A549 (cell line): ENCODE measurements at regions not wholly inside any gene's neighbourhood (a gene's known extent, or its start where the extent isn't known, plus 50 kb on each side); places are given as distances from the start of the nearest gene placed in this dataset.

Source experiments
- EHF ChIP-seq: fragments of 250-450 bp; sonication (Bioruptor Pico); IDR thresholded peaks from 2 replicates; pipeline ENCODE4 v1.5.0; 2020; ENCODE audit warnings: mild to moderate bottlenecking
- EHMT2 ChIP-seq: fragments of 200-600 bp; sonication (generic); IDR thresholded peaks from 2 replicates; pipeline ENCODE4 v1.6.1; 2016; ENCODE audit warnings: antibody characterized with exemption, low read depth, mild to moderate bottlenecking, moderate library complexity
- FOSB ChIP-seq: fragments of 250-450 bp; sonication (Bioruptor Pico); IDR thresholded peaks from 2 replicates; pipeline ENCODE4 v1.5.0; 2020; ENCODE audit warnings: mild to moderate bottlenecking, moderate library complexity
- PBX3 ChIP-seq: IDR thresholded peaks from 2 replicates; pipeline ENCODE4 v1.6.1; 2012
- POLR2A ChIP-seq: IDR thresholded peaks from 2 replicates; pipeline ENCODE4 v1.6.1; 2012; ENCODE audit warnings: mild to moderate bottlenecking, low read length
- RFX5 ChIP-seq: fragments of 450-650 bp; IDR thresholded peaks from 2 replicates; pipeline ENCODE4 v1.7.1; 2014; ENCODE audit warnings: antibody characterized with exemption, mild to moderate bottlenecking, moderate library complexity
- TP53 ChIP-seq: fragments of 250-450 bp; sonication (Bioruptor Pico); IDR thresholded peaks from 2 replicates; pipeline ENCODE4 v1.5.0; 2021; ENCODE audit warnings: mild to moderate bottlenecking, moderate library complexity
- TF ChIP-seq, protein P1 (sequence below): fragments of >200 bp; sonication (Bioruptor Twin); formaldehyde crosslinking; IDR thresholded peaks from 3 replicates; pipeline ENCODE4 v1.5.1; 2016
- TF ChIP-seq, protein P2 (sequence below): IDR thresholded peaks from 2 replicates; pipeline ENCODE4 v1.6.1; 2012
- TF ChIP-seq, protein P3 (sequence below): fragments of 250-450 bp; sonication (Bioruptor Pico); IDR thresholded peaks from 2 replicates; pipeline ENCODE4 v1.5.0; 2020; ENCODE audit warnings: low read depth, mild to moderate bottlenecking, moderate library complexity
- TF ChIP-seq, protein P4 (sequence below): fragments of 200-600 bp; sonication (generic); IDR thresholded peaks from 2 replicates; pipeline ENCODE4 v1.6.1; 2016; ENCODE audit warnings: antibody characterized with exemption, mild to moderate bottlenecking, moderate library complexity
- TF ChIP-seq, protein P5 (sequence below): IDR thresholded peaks from 2 replicates; pipeline ENCODE4 v1.6.1; 2012; ENCODE audit warnings: low read depth, borderline replicate concordance
- TF ChIP-seq, protein P6 (sequence below): fragments of 450-650 bp; IDR thresholded peaks from 2 replicates; pipeline ENCODE4 v1.6.1; 2014; ENCODE audit warnings: antibody characterized with exemption

DNA sequence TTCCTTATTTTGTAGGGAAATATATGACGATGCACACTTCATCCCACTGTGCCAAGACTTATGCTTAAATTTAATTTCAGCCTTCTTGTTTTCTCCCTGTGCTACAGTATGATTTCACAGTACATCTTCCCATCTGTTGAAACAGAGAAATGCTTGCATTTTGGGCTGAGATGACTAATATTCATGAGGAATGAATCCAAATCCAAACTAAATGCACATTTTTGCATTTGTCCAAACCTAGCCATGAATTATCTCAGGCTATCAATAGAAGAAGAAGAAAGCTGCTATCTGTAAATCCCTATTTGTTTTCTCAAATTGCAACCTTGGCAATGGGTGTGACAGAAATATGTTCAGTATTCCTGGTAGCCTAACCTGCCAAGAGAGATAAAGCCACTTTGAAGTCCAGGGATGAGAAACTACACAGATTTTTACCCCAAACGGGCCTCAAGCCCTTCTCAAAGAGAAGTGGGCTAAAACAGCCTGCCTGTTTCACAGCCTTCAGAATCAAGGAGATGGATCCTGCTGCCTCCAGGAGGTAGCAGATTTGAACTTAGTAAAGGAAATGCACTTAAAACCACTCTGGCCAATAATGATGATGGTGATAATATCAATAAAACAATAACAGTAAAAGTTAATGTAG, 306.9 kb upstream of the NT5C1B start:
- TF ChIP-seq EHMT2 (no peak), POLR2A (no peak), EHF (CRISPR knock-in tag) (no peak), TP53 (CRISPR knock-in tag) (no peak), FOSB (CRISPR knock-in tag) (no peak), RFX5 (no peak), PBX3 (no peak)
- TF ChIP-seq, protein P1, sequence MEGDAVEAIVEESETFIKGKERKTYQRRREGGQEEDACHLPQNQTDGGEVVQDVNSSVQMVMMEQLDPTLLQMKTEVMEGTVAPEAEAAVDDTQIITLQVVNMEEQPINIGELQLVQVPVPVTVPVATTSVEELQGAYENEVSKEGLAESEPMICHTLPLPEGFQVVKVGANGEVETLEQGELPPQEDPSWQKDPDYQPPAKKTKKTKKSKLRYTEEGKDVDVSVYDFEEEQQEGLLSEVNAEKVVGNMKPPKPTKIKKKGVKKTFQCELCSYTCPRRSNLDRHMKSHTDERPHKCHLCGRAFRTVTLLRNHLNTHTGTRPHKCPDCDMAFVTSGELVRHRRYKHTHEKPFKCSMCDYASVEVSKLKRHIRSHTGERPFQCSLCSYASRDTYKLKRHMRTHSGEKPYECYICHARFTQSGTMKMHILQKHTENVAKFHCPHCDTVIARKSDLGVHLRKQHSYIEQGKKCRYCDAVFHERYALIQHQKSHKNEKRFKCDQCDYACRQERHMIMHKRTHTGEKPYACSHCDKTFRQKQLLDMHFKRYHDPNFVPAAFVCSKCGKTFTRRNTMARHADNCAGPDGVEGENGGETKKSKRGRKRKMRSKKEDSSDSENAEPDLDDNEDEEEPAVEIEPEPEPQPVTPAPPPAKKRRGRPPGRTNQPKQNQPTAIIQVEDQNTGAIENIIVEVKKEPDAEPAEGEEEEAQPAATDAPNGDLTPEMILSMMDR = no peak
- TF ChIP-seq, protein P2, sequence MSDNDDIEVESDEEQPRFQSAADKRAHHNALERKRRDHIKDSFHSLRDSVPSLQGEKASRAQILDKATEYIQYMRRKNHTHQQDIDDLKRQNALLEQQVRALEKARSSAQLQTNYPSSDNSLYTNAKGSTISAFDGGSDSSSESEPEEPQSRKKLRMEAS = no peak
- TF ChIP-seq, protein P3, sequence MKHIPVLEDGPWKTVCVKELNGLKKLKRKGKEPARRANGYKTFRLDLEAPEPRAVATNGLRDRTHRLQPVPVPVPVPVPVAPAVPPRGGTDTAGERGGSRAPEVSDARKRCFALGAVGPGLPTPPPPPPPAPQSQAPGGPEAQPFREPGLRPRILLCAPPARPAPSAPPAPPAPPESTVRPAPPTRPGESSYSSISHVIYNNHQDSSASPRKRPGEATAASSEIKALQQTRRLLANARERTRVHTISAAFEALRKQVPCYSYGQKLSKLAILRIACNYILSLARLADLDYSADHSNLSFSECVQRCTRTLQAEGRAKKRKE (CRISPR knock-in tag) = no peak
- TF ChIP-seq, protein P4, sequence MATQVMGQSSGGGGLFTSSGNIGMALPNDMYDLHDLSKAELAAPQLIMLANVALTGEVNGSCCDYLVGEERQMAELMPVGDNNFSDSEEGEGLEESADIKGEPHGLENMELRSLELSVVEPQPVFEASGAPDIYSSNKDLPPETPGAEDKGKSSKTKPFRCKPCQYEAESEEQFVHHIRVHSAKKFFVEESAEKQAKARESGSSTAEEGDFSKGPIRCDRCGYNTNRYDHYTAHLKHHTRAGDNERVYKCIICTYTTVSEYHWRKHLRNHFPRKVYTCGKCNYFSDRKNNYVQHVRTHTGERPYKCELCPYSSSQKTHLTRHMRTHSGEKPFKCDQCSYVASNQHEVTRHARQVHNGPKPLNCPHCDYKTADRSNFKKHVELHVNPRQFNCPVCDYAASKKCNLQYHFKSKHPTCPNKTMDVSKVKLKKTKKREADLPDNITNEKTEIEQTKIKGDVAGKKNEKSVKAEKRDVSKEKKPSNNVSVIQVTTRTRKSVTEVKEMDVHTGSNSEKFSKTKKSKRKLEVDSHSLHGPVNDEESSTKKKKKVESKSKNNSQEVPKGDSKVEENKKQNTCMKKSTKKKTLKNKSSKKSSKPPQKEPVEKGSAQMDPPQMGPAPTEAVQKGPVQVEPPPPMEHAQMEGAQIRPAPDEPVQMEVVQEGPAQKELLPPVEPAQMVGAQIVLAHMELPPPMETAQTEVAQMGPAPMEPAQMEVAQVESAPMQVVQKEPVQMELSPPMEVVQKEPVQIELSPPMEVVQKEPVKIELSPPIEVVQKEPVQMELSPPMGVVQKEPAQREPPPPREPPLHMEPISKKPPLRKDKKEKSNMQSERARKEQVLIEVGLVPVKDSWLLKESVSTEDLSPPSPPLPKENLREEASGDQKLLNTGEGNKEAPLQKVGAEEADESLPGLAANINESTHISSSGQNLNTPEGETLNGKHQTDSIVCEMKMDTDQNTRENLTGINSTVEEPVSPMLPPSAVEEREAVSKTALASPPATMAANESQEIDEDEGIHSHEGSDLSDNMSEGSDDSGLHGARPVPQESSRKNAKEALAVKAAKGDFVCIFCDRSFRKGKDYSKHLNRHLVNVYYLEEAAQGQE = no peak
- TF ChIP-seq, protein P5, sequence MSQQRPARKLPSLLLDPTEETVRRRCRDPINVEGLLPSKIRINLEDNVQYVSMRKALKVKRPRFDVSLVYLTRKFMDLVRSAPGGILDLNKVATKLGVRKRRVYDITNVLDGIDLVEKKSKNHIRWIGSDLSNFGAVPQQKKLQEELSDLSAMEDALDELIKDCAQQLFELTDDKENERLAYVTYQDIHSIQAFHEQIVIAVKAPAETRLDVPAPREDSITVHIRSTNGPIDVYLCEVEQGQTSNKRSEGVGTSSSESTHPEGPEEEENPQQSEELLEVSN = no peak
- TF ChIP-seq, protein P6, sequence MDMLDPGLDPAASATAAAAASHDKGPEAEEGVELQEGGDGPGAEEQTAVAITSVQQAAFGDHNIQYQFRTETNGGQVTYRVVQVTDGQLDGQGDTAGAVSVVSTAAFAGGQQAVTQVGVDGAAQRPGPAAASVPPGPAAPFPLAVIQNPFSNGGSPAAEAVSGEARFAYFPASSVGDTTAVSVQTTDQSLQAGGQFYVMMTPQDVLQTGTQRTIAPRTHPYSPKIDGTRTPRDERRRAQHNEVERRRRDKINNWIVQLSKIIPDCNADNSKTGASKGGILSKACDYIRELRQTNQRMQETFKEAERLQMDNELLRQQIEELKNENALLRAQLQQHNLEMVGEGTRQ = no peak
